Transverse colon (tissue), 4 donors: ENCODE measurements at regions not wholly inside any gene's neighbourhood (a gene's known extent, or its start where the extent isn't known, plus 50 kb on each side); places are given as distances from the start of the nearest gene placed in this dataset.

Experiments
- DNase-seq: peaks from one replicate; pipeline ENCODE4 v3.0.0-alpha.2; 2019
- H3K27ac ChIP-seq, 4 donors: fragments of 200-600 bp; sonication (generic); 2 replicates each; pipeline ENCODE4 v1.5.1; 2016 to 2018; ENCODE audit warnings: inconsistent platforms in 4 of 4
- H3K27me3 ChIP-seq: fragments of 200-600 bp; sonication (generic); 2 replicates; pipeline ENCODE4 v1.5.1; 2017; ENCODE audit warnings: inconsistent platforms
- H3K36me3 ChIP-seq, 4 donors: fragments of 200-600 bp; sonication (generic); 2 replicates each; pipeline ENCODE4 v1.5.1; 2017 to 2019; ENCODE audit warnings: inconsistent platforms in 4 of 4
- H3K4me1 ChIP-seq, 4 donors: fragments of 200-600 bp; sonication (generic); 2 replicates each; pipeline ENCODE4 v1.5.1; 2017 to 2020; ENCODE audit warnings: inconsistent platforms in 4 of 4
- H3K4me3 ChIP-seq, 4 donors: fragments of 200-600 bp; sonication (generic); 1 replicate in 1 of 4; 2 replicates in 3 of 4; pipeline versions ENCODE4 v1.5.1 to v1.6.1; 2017 to 2019; ENCODE audit warnings: inconsistent platforms in 4 of 4
- H3K9me3 ChIP-seq, 2 donors: fragments of 200-600 bp; sonication (generic); 2 replicates each; pipeline ENCODE4 v1.5.1; 2017 to 2019; ENCODE audit warnings: inconsistent platforms in 2 of 2
- EP300 ChIP-seq: sonication (generic); formaldehyde crosslinking; IDR thresholded peaks from one replicate; pipeline ENCODE4 v1.6.1; 2017; ENCODE audit warnings: antibody characterized with exemption, low read depth
- POLR2A ChIP-seq: fragments of 450-650 bp; IDR thresholded peaks from one replicate; pipeline ENCODE4 v1.6.1; 2016; ENCODE audit warnings: antibody characterized with exemption, mild to moderate bottlenecking, moderate library complexity
- POLR2AphosphoS5 ChIP-seq, 3 donors: sonication (generic); formaldehyde crosslinking; IDR thresholded peaks; one replicate each; pipeline ENCODE4 v1.6.1; 2016; ENCODE audit warnings: antibody characterized with exemption in 3 of 3
- WGBS, 2 donors: methylation state at CpG; one replicate each; pipeline ENCODE4 v1.1.5; 2018; ENCODE audit warnings: low coverage in 1 of 2; 5-methylcytosine and 5-hydroxymethylcytosine counted together
- in situ Hi-C, 4 donors: fragments of 200-750 bp; cut with MboI; loops; one replicate each; pipeline versions ENCODE4 v1.15.0 to v1.15.1; 2017; ENCODE audit warnings: low sequenced_read_pairs in 3 of 4, low pct_ligation_motif_present in 1 of 4, low pct_unique_long_range_greater_than_20kb in 1 of 4
- intact Hi-C: fragments of 100-400 bp; cut with DNase I; formaldehyde crosslinking; loops from one replicate; pipeline ENCODE4 v1.15.1; 2023; ENCODE audit warnings: low total_unique reads
- TF ChIP-seq, protein P1 (sequence below), 5 experiments: fragments of 200-600 bp in 3 of 5; fragments of 450-650 bp in 2 of 5; sonication (generic) in 3 of 5; IDR thresholded peaks; 1 replicate in 2 of 5; 2 replicates in 3 of 5; pipeline ENCODE4 v1.5.1; 2016 to 2017; ENCODE audit warnings: antibody characterized with exemption in 5 of 5, inconsistent platforms in 3 of 5, mild to moderate bottlenecking in 2 of 5, moderate library complexity in 1 of 5

DNA sequence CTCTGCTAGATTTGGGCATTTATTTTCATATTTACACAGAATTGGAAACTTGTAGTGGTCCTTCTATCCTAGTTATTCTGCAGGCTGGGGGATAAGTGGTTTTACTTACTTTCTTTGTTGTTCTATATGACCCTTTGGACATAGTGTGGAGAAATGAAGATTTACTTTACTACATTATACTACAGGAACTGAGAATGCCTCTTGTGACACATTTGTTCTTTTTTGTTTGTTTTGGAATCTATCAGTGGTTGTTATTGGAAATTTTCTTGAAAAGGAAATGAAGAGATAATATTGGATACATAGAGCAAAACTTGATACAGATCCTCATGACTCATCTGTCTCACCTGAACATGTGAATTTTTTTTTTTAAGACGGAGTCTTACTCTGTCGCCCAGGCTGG is 146.1 kb upstream of the DPYD start:
- Histone ChIP-seq H3K36me3 (no peaks in the 10 kb centered on the region), H3K4me1 (no peaks in the 10 kb centered on the region), H3K27me3 (no peaks in the 10 kb centered on the region), H3K9me3 (no peaks in the 10 kb centered on the region), H3K4me3 (no peak overlapping the region), H3K27ac (no peak overlapping the region)
- 92 to 100% methylated on average over 2 of the region's 2 CpGs for WGBS, 2 donors
- in situ Hi-C loops, result loop anchor here in 1 of 4 donors (25.0 kb wide), 1 partner anchor 1105 kb away; no protein-coding TSS in a partner anchor
- no peak for DNase-seq
- intact Hi-C loops, result no loop called here
- TF ChIP-seq POLR2AphosphoS5 (IDR thresholded peaks at IDR 0.05) (no peak), POLR2A (no peak), EP300 (no peak)
- TF ChIP-seq, protein P1, sequence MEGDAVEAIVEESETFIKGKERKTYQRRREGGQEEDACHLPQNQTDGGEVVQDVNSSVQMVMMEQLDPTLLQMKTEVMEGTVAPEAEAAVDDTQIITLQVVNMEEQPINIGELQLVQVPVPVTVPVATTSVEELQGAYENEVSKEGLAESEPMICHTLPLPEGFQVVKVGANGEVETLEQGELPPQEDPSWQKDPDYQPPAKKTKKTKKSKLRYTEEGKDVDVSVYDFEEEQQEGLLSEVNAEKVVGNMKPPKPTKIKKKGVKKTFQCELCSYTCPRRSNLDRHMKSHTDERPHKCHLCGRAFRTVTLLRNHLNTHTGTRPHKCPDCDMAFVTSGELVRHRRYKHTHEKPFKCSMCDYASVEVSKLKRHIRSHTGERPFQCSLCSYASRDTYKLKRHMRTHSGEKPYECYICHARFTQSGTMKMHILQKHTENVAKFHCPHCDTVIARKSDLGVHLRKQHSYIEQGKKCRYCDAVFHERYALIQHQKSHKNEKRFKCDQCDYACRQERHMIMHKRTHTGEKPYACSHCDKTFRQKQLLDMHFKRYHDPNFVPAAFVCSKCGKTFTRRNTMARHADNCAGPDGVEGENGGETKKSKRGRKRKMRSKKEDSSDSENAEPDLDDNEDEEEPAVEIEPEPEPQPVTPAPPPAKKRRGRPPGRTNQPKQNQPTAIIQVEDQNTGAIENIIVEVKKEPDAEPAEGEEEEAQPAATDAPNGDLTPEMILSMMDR (IDR thresholded peaks at IDR 0.05), result no peak

GRCh38 chr1:98059620-98060019 is 138.8 kb upstream of the DPYD start:
- no peak overlapping the region for H3K27ac ChIP-seq
- intact Hi-C loops (no loop called here), in situ Hi-C loops (loop anchor here in 3 of 4 donors (10.0 to 25.0 kb wide), 3 partner anchors 405 to 1097 kb away; no protein-coding TSS in a partner anchor)
- no peak for DNase-seq
- no peaks in the 10 kb centered on the region for H3K9me3 ChIP-seq
- H3K27me3 ChIP-seq, result peaks cover 18% of the 10 kb centered on the region
- WGBS, 2 donors, result 74 to 82% methylated on average over 1 of the region's 1 CpG
- no peak for TF ChIP-seq EP300
- no peak for TF ChIP-seq POLR2AphosphoS5 (IDR thresholded peaks at IDR 0.05)
- no peak for TF ChIP-seq POLR2A
- TF ChIP-seq, protein P1 (IDR thresholded peaks at IDR 0.05), result no peak
- no peaks in the 10 kb centered on the region for H3K36me3 ChIP-seq
- H3K4me3 ChIP-seq, result no peak overlapping the region
- no peaks in the 10 kb centered on the region for H3K4me1 ChIP-seq

DNA sequence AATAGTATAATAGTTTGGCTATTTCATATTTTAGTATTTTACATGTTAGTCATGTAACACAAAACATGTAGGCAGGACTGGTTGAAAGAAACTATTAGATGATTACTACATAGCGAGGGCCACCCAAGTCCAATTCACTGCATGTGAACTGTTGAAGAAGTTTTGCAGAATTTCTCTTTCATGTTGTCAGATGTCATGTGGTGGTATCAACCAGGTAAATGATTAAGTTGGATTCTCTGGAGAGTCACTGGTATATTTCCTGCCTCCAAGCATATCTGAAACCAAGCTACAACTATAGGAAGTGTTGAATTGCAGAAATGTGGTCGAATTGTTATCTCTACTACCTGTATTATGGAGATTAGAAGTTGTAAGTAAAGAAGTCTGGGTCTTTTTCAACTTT is 137.8 kb upstream of the DPYD start:
- Histone ChIP-seq H3K9me3 (no peaks in the 10 kb centered on the region), H3K36me3 (no peaks in the 10 kb centered on the region), H3K4me3 (no peak overlapping the region), H3K27me3 (peaks cover 28% of the 10 kb centered on the region), H3K27ac (no peak overlapping the region), H3K4me1 (peaks cover 0 to 4% (median 3%) of the 10 kb centered on the region in 4 donors)
- no peak for DNase-seq
- no peak for TF ChIP-seq POLR2AphosphoS5 (IDR thresholded peaks at IDR 0.05)
- no peak for TF ChIP-seq POLR2A
- no peak for TF ChIP-seq EP300
- TF ChIP-seq, protein P1 (IDR thresholded peaks at IDR 0.05), result no peak
- in situ Hi-C loops, result loop anchor here in 3 of 4 donors (10.0 to 25.0 kb wide), 3 partner anchors 406 to 1096 kb away; no protein-coding TSS in a partner anchor
- intact Hi-C loops, result no loop called here
- 65 to 74% methylated on average over 2 of the region's 2 CpGs for WGBS, 2 donors

GRCh38 chr1:98057236-98057910 is 136.5 kb upstream of the DPYD start:
- Histone ChIP-seq H3K4me3 (no peak overlapping the region), H3K4me1 (peaks cover 5 to 10% (median 9%) of the 10 kb centered on the region in 4 donors), H3K9me3 (no peaks in the 10 kb centered on the region), H3K27me3 (peaks cover 41% of the 10 kb centered on the region), H3K27ac (no peak overlapping the region), H3K36me3 (no peaks in the 10 kb centered on the region)
- TF ChIP-seq EP300 (no peak), POLR2AphosphoS5 (IDR thresholded peaks at IDR 0.05) (no peak), POLR2A (no peak)
- TF ChIP-seq, protein P1 (IDR thresholded peaks at IDR 0.05), result no peak
- DNase-seq, result no peak
- in situ Hi-C loops, result loop anchor here in 3 of 4 donors (10.0 to 25.0 kb wide), 3 partner anchors 407 to 1095 kb away; no protein-coding TSS in a partner anchor
- WGBS, 2 donors, result 62 to 69% methylated on average over 2 of the region's 2 CpGs
- intact Hi-C loops, result no loop called here
